DMS153 treated with DMSO at 0.1 percent for 48 hours (cell line): ENCODE measurements at regions not wholly inside any gene's neighbourhood (a gene's known extent, or its start where the extent isn't known, plus 50 kb on each side); places are given as distances from the start of the nearest gene placed in this dataset.

Experiments used
- DNase-seq: peaks from one replicate; lab custom pipeline; 2025; ENCODE audit not compliant: unreplicated experiment; lab: John Stamatoyannopoulos, UW

- DNase-seq, result no peak
These were observed 2003.9 kb downstream of the TP53TG3F start for GRCh38 chr16:35463358-35463757.

GRCh38 chr16:35480361-35480760 is 2020.9 kb downstream of the TP53TG3F start:
- DNase-seq, result no peak

- DNase-seq, result no peak
These were observed 2021.6 kb downstream of the TP53TG3F start for GRCh38 chr16:35480988-35481387.

GRCh38 chr16:35485915-35486314 is 2026.5 kb downstream of the TP53TG3F start:
- DNase-seq, result no peak

- no peak for DNase-seq
These were observed 2032.8 kb downstream of the TP53TG3F start for GRCh38 chr16:35492225-35492624.

GRCh38 chr16:35497399-35497798 is 2038.0 kb downstream of the TP53TG3F start:
- DNase-seq, result no peak

GRCh38 chr16:35506018-35506897 is 2046.8 kb downstream of the TP53TG3F start:
- DNase-seq, result no peak

- DNase-seq, result no peak
These were observed 2047.4 kb downstream of the TP53TG3F start for GRCh38 chr16:35506898-35507194.

GRCh38 chr16:35510701-35511100 is 2051.3 kb downstream of the TP53TG3F start:
- DNase-seq, result no peak

- DNase-seq, result no peak
These were observed 2057.1 kb downstream of the TP53TG3F start for GRCh38 chr16:35516551-35516950.

GRCh38 chr16:35516971-35517370 is 2057.6 kb downstream of the TP53TG3F start:
- DNase-seq, result no peak

- DNase-seq, result no peak
These were observed 2064.6 kb downstream of the TP53TG3F start for GRCh38 chr16:35523991-35524390.

GRCh38 chr16:35525979-35526590 is 2066.7 kb downstream of the TP53TG3F start:
- peak; percentile 7 for DNase-seq

GRCh38 chr16:35532576-35532975 is 2073.2 kb downstream of the TP53TG3F start:
- DNase-seq, result no peak

GRCh38 chr16:35533683-35534082 is 2074.3 kb downstream of the TP53TG3F start:
- DNase-seq, result no peak

- no peak for DNase-seq
These were observed 2084.1 kb downstream of the TP53TG3F start for GRCh38 chr16:35543486-35543885.

- DNase-seq, result no peak
These were observed 2093.4 kb downstream of the TP53TG3F start for GRCh38 chr16:35552763-35553162.

GRCh38 chr16:35557731-35558130 is 2098.3 kb downstream of the TP53TG3F start:
- no peak for DNase-seq

GRCh38 chr16:35559911-35560636 is 2100.7 kb downstream of the TP53TG3F start:
- peak; percentile 65 for DNase-seq

GRCh38 chr16:35560637-35560984 is 2101.2 kb downstream of the TP53TG3F start:
- DNase-seq, result no peak

GRCh38 chr16:35561346-35561745 is 2101.9 kb downstream of the TP53TG3F start:
- DNase-seq, result no peak

GRCh38 chr16:35562471-35562870 is 2103.1 kb downstream of the TP53TG3F start:
- DNase-seq, result no peak
